ENCODE measurements at regions not wholly inside any gene's neighbourhood (a gene's known extent, or its start where the extent isn't known, plus 50 kb on each side); places are given as distances from the start of the nearest gene placed in this dataset.

DNA sequence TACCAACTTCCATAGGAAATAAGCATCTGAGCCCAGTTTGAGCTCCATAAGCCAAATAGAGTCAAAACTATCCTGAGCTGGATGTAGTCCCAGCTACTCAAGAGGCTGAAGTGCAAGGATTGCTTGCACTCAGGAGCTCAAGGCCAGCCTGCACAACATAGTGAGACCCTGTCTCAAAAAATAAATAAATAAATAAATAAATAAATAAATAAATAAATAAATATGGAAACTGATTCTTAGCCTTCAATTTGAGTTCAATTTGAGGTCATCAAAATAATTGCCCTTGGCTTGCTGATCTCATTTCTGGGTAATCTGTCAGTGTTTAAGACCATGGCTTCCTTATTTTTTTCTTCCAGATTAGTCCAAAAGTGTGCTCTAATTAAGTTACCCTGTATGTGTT lies 184.9 kb upstream of the CDH20 start:
- TF ChIP-seq, protein P1, sequence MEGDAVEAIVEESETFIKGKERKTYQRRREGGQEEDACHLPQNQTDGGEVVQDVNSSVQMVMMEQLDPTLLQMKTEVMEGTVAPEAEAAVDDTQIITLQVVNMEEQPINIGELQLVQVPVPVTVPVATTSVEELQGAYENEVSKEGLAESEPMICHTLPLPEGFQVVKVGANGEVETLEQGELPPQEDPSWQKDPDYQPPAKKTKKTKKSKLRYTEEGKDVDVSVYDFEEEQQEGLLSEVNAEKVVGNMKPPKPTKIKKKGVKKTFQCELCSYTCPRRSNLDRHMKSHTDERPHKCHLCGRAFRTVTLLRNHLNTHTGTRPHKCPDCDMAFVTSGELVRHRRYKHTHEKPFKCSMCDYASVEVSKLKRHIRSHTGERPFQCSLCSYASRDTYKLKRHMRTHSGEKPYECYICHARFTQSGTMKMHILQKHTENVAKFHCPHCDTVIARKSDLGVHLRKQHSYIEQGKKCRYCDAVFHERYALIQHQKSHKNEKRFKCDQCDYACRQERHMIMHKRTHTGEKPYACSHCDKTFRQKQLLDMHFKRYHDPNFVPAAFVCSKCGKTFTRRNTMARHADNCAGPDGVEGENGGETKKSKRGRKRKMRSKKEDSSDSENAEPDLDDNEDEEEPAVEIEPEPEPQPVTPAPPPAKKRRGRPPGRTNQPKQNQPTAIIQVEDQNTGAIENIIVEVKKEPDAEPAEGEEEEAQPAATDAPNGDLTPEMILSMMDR (IDR thresholded peaks at IDR 0.05; ENCODE audit: insufficient read depth, low read depth, low read length): no peak
- no peak for TF ChIP-seq EZH2 (IDR thresholded peaks at IDR 0.05; ENCODE audit: insufficient read depth, low read length)

All from astrocyte (in vitro differentiated cells and primary cell).